ENCODE measurements at regions not wholly inside any gene's neighbourhood (a gene's known extent, or its start where the extent isn't known, plus 50 kb on each side); places are given as distances from the start of the nearest gene placed in this dataset.

- no peak for DNase-seq
Measured at GRCh38 chr13:44266772-44267171, 106.9 kb upstream of the SERP2 start.

GRCh38 chr13:44267203-44267602, 106.4 kb upstream of the SERP2 start:
- DNase-seq: no peak

DNA sequence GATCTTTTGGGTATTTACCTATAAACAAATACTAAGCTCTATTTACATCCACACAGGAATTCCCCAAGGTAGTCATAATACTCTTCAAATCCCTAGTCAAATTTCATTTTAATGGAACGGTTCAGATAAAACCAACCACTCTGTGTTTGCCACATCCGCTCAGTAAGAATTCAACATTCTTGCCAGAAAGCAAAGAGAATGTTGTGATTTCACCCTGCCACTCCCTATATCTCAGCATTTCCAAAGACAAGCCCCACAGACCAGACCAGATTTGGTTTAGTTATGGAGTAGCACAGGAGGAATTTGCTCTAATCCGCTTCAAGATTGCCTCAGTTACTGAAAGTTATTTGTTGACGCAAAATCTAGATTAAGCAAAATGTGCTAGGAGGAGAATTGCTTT, 105.6 kb upstream of the SERP2 start:
- no peak for DNase-seq

GRCh38 chr13:44268980-44269379, 104.6 kb upstream of the SERP2 start:
- no peak for DNase-seq

- DNase-seq: no peak
Measured at GRCh38 chr13:44270150-44270549, 103.5 kb upstream of the SERP2 start.

- DNase-seq: no peak
Measured at GRCh38 chr13:44271031-44271455, 102.6 kb upstream of the SERP2 start.

- DNase-seq: no peak
Measured at GRCh38 chr13:44271473-44271872, 102.2 kb upstream of the SERP2 start.

DNA sequence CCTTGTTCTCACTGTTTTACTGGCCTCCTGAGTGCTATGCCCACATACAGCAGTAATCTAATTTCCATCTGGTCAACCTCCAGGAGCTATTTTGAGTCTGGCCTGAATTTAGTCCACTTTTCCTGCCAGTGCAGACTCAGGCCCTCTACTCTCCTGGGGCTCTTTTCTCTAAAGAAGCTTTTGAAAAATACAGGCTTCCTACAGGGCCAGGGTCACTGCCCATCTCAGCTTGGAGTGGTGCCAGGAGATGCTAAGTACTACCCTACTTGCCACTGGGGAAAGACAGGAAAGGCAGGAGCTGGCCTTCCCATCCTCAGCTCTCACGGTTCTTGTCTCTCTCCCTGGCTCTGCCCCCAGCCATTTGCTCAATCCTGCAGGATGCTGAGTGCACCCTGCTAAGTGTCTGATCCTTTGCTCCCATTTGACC, 101.7 kb upstream of the SERP2 start:
- DNase-seq: no peak

- no peak for DNase-seq
Measured at GRCh38 chr13:44272692-44273091, 100.9 kb upstream of the SERP2 start.

GRCh38 chr13:44273216-44273615, 100.4 kb upstream of the SERP2 start:
- no peak for DNase-seq

DNA sequence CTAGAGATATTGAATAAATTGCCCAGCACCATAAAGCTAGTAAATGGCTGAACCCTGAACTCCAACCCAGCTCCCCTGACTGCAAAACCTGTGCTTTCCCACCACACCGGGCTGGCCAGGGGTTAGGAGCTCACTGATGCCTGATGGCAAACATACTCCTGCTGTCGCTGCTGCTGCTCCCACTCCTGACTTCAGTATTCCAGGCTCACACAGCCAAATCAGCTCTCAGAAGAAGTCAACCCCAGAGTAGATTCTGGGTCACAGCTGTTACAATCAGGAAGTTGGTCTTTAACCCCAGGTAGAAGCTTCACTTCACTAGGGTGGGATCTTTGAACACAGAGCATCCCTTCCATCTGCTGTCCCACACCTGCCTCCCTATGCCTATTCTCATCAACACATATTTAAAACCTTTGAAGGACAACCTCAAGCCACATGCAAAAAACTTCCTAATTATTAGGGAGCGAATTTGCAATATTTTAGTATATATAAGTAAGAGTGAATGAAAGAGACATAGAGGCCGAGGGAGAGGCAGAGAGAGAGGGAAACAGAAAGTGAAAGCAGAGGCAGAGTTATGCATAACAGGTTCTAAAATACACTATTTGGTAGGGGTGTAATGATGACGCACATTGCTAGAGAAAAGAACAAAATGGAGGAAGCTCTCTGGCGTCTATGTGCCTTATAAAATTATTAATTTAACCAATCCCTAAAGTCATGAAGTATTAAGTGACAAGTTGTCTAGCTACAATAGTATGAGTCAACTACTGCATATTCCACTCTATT, 99.4 kb upstream of the SERP2 start:
- no peak for DNase-seq

DNA sequence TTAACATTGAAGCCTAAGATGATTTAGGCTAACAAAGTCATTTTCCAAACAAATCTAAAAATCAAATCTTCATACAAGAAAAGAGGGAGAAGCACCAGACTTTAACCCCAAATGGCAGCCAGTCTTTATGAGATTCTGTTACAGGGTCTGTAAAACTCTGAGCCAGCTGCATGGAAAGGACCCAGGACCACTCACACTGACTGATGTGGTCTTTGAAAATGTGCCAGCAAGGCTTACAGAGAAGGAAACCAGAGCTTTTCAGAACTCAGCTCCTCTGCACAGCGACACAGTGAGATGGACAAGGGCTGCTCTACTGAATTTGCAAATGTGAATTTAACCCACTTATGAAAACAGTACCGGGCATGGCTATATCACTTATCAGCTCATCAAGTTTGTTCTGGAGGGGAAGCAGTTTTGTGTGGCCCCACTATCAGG, 98.8 kb upstream of the SERP2 start:
- DNase-seq: no peak

DNA sequence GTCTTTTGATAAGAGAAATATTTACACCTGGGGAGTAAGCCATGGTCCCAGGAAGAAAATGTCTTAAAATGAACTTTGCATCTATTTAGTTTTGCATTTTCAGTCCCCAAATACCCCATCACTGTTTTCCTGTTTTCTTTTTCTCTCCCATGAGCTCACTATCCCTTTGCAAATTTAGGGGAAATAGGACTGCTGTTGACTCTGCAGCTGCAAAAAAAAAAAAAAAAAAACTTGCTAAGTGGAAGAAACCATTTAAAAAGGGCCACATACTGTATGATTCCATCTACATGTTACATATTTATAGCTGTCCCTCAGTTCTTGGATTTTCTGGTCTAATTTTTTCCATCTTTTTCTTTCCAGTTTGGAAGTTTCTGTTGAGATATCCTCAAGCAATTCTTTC, 98.2 kb upstream of the SERP2 start:
- no peak for DNase-seq

GRCh38 chr13:44276061-44276460, 97.6 kb upstream of the SERP2 start:
- no peak for DNase-seq

GRCh38 chr13:44277459-44277858, 96.2 kb upstream of the SERP2 start:
- no peak for DNase-seq

- DNase-seq: no peak
Measured at GRCh38 chr13:44278166-44278565, 95.5 kb upstream of the SERP2 start.

GRCh38 chr13:44280456-44280855, 93.2 kb upstream of the SERP2 start:
- DNase-seq: no peak

- no peak for DNase-seq
Measured at GRCh38 chr13:44281252-44282000, 92.2 kb upstream of the SERP2 start.

DNA sequence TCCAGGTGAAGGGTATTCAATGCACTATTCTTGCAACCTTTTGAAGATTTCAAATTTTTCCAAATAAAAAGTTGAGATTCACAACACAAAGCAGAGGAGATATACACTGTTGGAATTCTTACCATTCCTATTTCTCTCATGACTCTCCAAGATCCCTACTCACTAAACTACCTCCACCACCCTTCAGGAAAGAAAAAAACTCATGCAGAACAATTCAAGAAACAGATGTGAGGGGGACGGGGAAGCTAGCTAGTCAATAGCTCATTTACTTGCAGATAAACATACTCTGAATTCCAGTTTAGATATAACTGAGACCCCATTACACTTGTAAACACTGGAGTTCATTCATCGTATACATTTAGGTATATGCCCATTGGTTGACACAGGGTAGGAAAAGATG, 90.0 kb upstream of the SERP2 start:
- DNase-seq: no peak

GRCh38 chr13:44287958-44288357, 85.7 kb upstream of the SERP2 start:
- no peak for DNase-seq

DNA sequence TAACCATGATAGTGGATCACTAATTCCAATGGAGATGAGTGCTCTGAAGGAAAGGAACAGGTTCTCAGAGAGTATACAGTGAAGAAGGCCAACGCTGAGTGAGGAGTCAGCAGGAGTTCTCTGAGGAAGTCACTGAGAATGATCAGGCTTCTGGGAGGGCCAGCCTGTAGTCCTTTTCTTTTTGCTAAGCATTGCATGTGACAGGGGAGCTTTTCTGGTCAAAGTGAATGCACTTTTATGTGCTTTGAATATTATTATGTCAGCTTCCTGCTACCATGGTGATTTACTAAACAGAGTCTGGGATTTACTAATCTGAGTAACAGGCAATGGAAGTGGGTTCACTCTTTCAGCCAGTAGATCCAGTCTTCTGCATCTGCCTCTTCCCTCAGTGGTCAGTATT, 81.1 kb upstream of the SERP2 start:
- no peak for DNase-seq

GRCh38 chr13:44293374-44293773, 80.2 kb upstream of the SERP2 start:
- no peak for DNase-seq

GRCh38 chr13:44293908-44294735, 79.5 kb upstream of the SERP2 start:
- no peak for DNase-seq

GRCh38 chr13:44294876-44295275, 78.7 kb upstream of the SERP2 start:
- DNase-seq: no peak

Data from NCI-H187 treated with DMSO at 0.1 percent for 48 hours (cell line).